HG03060 (cell line): ENCODE measurements at regions not wholly inside any gene's neighbourhood (a gene's known extent, or its start where the extent isn't known, plus 50 kb on each side); places are given as distances from the start of the nearest gene placed in this dataset.
"Not testable (repeated sequence)": the region's sequence is repeated elsewhere in the genome, so short reads cannot be mapped to it uniquely, and the experiment has no call there.

ENCODE experiments used
- ATAC-seq: cut with Tn5 transposase; IDR thresholded peaks from one replicate; pipeline ENCODE4 v1.9.1; 2021; ENCODE audit warnings: low read depth, moderate number of reproducible peaks; ENCODE audit not compliant: unreplicated experiment

- ATAC-seq = no peak
Measured at GRCh38 chr16:63789603-63790002, 1332.3 kb downstream of the CDH11 start.

GRCh38 chr16:63787014-63787413 is 1334.8 kb downstream of the CDH11 start:
- ATAC-seq = no peak

GRCh38 chr16:63785170-63785569 is 1336.7 kb downstream of the CDH11 start:
- no peak for ATAC-seq

- no peak for ATAC-seq
Measured at GRCh38 chr16:63776437-63776836, 1345.4 kb downstream of the CDH11 start.

- no peak for ATAC-seq
Measured at GRCh38 chr16:63776034-63776433, 1345.8 kb downstream of the CDH11 start.

GRCh38 chr16:63774302-63774701 is 1347.6 kb downstream of the CDH11 start:
- ATAC-seq = no peak

- ATAC-seq = no peak
Measured at GRCh38 chr16:63769211-63769610, 1352.7 kb downstream of the CDH11 start.

GRCh38 chr16:63760246-63760645 is 1361.6 kb downstream of the CDH11 start:
- not testable (repeated sequence) for ATAC-seq

GRCh38 chr16:63752347-63752746 is 1369.5 kb downstream of the CDH11 start:
- no peak for ATAC-seq

GRCh38 chr16:63749276-63749675 is 1372.6 kb downstream of the CDH11 start:
- no peak for ATAC-seq

GRCh38 chr16:63745456-63745855 is 1376.4 kb downstream of the CDH11 start:
- ATAC-seq = no peak

- no peak for ATAC-seq
Measured at GRCh38 chr16:63744077-63744874, 1377.6 kb downstream of the CDH11 start.

GRCh38 chr16:63742150-63742549 is 1379.7 kb downstream of the CDH11 start:
- no peak for ATAC-seq

GRCh38 chr16:63737633-63738032 is 1384.2 kb downstream of the CDH11 start:
- ATAC-seq = no peak

- ATAC-seq = no peak
Measured at GRCh38 chr16:63735456-63735855, 1386.4 kb downstream of the CDH11 start.

GRCh38 chr16:63720848-63721247 is 1401.0 kb downstream of the CDH11 start:
- no peak for ATAC-seq

- ATAC-seq = no peak
Measured at GRCh38 chr16:63719926-63720325, 1401.9 kb downstream of the CDH11 start.

- ATAC-seq = no peak
Measured at GRCh38 chr16:63717806-63718205, 1404.1 kb downstream of the CDH11 start.

- no peak for ATAC-seq
Measured at GRCh38 chr16:63714876-63715275, 1407.0 kb downstream of the CDH11 start.

- no peak for ATAC-seq
Measured at GRCh38 chr16:63712725-63713124, 1409.1 kb downstream of the CDH11 start.

GRCh38 chr16:63703612-63704011 is 1418.3 kb downstream of the CDH11 start:
- no peak for ATAC-seq

GRCh38 chr16:63702981-63703590 is 1418.8 kb downstream of the CDH11 start:
- no peak for ATAC-seq
